HepG2 (cell line): ENCODE measurements at regions not wholly inside any gene's neighbourhood (a gene's known extent, or its start where the extent isn't known, plus 50 kb on each side); places are given as distances from the start of the nearest gene placed in this dataset.
"Not testable (repeated sequence)": the region's sequence is repeated elsewhere in the genome, so short reads cannot be mapped to it uniquely, and the experiment has no call there.

Experiments
- ATAC-seq: fragments of 200-7000 bp; cut with Tn5 transposase; 3 replicates; pipeline ENCODE4 v1.9.1; 2020; ENCODE audit warnings: mild to moderate bottlenecking, moderate library complexity
- BruUV-seq: library from RNA; stranded (reverse); fragments of 400-500 nt; replicated peaks from 2 replicates; lab custom pipeline; 2021; lab: Mats Ljungman, UMichigan
- CTCF ChIA-PET: fragments of 300-600 bp; formaldehyde crosslinking; extraction: SDS; loops from one replicate; lab custom pipeline; 2021; ENCODE audit warnings: low total read pairs, inconsistent platforms, low intra/inter-chr PET ratio; lab: Yijun Ruan, JAX
- POLR2A ChIA-PET: fragments of 350-600 bp; sonication (Branson Sonifier 250); formaldehyde crosslinking; loops from one replicate; lab custom pipeline; 2020; ENCODE audit warnings: antibody characterized with exemption, inconsistent platforms; lab: Yijun Ruan, JAX
- DNase-seq: peaks from one replicate; pipeline ENCODE4 v3.0.0-alpha.2; 2015; ENCODE audit warnings: low spot score
- FAIRE-seq: peaks from 3 replicates; lab custom pipeline; 2011; peaks lifted over from hg19 to GRCh38; lab: Jason Lieb, UNC
- H2AFZ ChIP-seq: one replicate; pipeline ENCODE4 v1.6.1; 2011; ENCODE audit warnings: low read length, inconsistent platforms
- H3K27ac ChIP-seq: fragments of 300-600 bp; 3 replicates; pipeline ENCODE4 v1.8.0; 2011; ENCODE audit warnings: mixed run types, mild to moderate bottlenecking, mixed read lengths, low read length, inconsistent platforms; ENCODE audit not compliant: insufficient read depth; ENCODE audit errors: extremely low read length
- H3K27me3 ChIP-seq, 2 experiments: fragments of 200-600 bp in 1 of 2; 2 replicates in 1 of 2; 3 replicates in 1 of 2; pipeline versions ENCODE4 v1.6.0 to v1.8.0; 2011; ENCODE audit warnings: low read length in 2 of 2, mild to moderate bottlenecking in 2 of 2, moderate library complexity in 2 of 2, inconsistent platforms in 1 of 2; ENCODE audit not compliant: insufficient read depth in 2 of 2, control insufficient read depth in 1 of 2
- H3K36me3 ChIP-seq, 2 experiments: fragments of 200-600 bp in 1 of 2; replicated peaks in 1 of 2; 2 replicates in 1 of 2; 3 replicates in 1 of 2; pipeline versions ENCODE4 v1.5.1 to v1.8.0; 2011; ENCODE audit warnings: low read length in 2 of 2, inconsistent platforms in 1 of 2; ENCODE audit not compliant: insufficient read depth in 2 of 2, control insufficient read depth in 1 of 2
- H3K4me1 ChIP-seq: 2 replicates; pipeline ENCODE4 v1.5.1; 2012; ENCODE audit warnings: low read length, inconsistent platforms; ENCODE audit not compliant: insufficient read depth
- H3K4me2 ChIP-seq: 2 replicates; pipeline ENCODE4 v1.6.0; 2011; ENCODE audit warnings: low read depth, low read length, inconsistent platforms
- H3K4me3 ChIP-seq, 3 experiments: fragments of 200-600 bp in 1 of 3; sonication (generic), shearing (Covaris generic) in 1 of 3; replicated peaks in 1 of 3; 2 replicates each; pipeline ENCODE4 v1.5.1; 2011 to 2016; ENCODE audit warnings: low read length in 3 of 3, inconsistent platforms in 2 of 3, low read depth in 2 of 3, mild to moderate bottlenecking in 2 of 3, control low read depth in 1 of 3, mixed read lengths in 1 of 3; ENCODE audit not compliant: insufficient read depth in 1 of 3
- H3K79me2 ChIP-seq: one replicate; pipeline ENCODE4 v1.6.1; 2011; ENCODE audit warnings: low read length, inconsistent platforms; ENCODE audit not compliant: insufficient read depth
- H3K9ac ChIP-seq: 2 replicates; pipeline ENCODE4 v1.6.0; 2011; ENCODE audit warnings: mild to moderate bottlenecking, low read depth, low read length, inconsistent platforms; ENCODE audit not compliant: insufficient read depth
- H3K9me3 ChIP-seq: 2 replicates; pipeline ENCODE4 v1.5.1; 2012; ENCODE audit warnings: mild to moderate bottlenecking, low read length
- H4K20me1 ChIP-seq: 2 replicates; pipeline ENCODE4 v1.6.0; 2011; ENCODE audit warnings: inconsistent platforms, mild to moderate bottlenecking, low read length, moderate library complexity; ENCODE audit not compliant: insufficient read depth
- SMC3 ChIP-seq: IDR thresholded peaks from 2 replicates; pipeline ENCODE4 v1.6.1; 2011; ENCODE audit warnings: low read length, improper control_type of control experiment
- WGBS: methylation state at CpG from one replicate; pipeline ENCODE4 v1.1.6; 2017; ENCODE audit warnings: low lambda C conversion rate; 5-methylcytosine and 5-hydroxymethylcytosine counted together
- in situ Hi-C: cut with HindIII; loops from 2 replicates; pipeline ENCODE4 v1.10.0; 2017; ENCODE audit warnings: low pct_unique_long_range_greater_than_20kb; ENCODE audit not compliant: extremely low pct_ligation_motif_present
- intact Hi-C: fragments of 100-400 bp; cut with micrococcal nuclease; formaldehyde crosslinking; loops from one replicate; pipeline ENCODE4 v1.10.0; 2022; ENCODE audit not compliant: unreplicated experiment
- TF ChIP-seq, protein P1 (sequence below), 2 experiments: sonication (generic) in 1 of 2; formaldehyde crosslinking in 1 of 2; IDR thresholded peaks; 2 replicates each; pipeline versions ENCODE4 v1.5.1 to v1.6.1; 2011 to 2020; ENCODE audit warnings: borderline replicate concordance in 1 of 2, low read depth in 1 of 2, low read length in 1 of 2, mild to moderate bottlenecking in 1 of 2, missing genetic modification reagents in 1 of 2, moderate library complexity in 1 of 2
- TF ChIP-seq, protein P2 (sequence below): sonication (generic); formaldehyde crosslinking; IDR thresholded peaks from 2 replicates; pipeline ENCODE4 v1.5.0; 2020; ENCODE audit warnings: mild to moderate bottlenecking, missing genetic modification reagents, moderate library complexity
- TF ChIP-seq, protein P3 (sequence below): sonication (generic); formaldehyde crosslinking; IDR thresholded peaks from 2 replicates; pipeline ENCODE4 v1.4.0; 2020; ENCODE audit warnings: missing genetic modification reagents

DNA sequence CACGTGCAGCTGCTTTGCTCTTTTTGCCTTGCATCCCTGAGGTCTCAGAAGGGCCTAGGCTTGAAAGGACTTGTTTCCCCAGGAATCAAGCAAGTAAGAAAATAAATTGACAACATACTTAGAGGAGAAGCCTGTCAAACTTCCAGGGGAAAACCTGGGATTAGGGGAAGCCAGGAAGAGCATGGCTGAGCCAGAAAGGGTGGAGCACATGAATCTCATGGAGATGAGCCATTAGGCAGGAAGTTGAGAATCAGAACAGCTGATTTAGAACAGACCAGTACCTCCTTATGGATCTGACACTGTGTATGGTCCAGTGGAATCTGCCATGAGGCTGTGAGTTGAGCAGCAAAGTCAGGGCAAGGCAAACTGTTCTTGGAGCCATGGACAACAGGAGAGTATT is 511.0 kb downstream of the RPIA start:
- H3K9ac ChIP-seq, H2AFZ ChIP-seq, H3K4me3 ChIP-seq, in situ Hi-C loops, POLR2A ChIA-PET, ATAC-seq, H3K36me3 ChIP-seq, H3K27me3 ChIP-seq, H4K20me1 ChIP-seq, H3K4me1 ChIP-seq, intact Hi-C loops, DNase-seq, BruUV-seq, FAIRE-seq, H3K4me2 ChIP-seq, CTCF ChIA-PET, H3K9me3 ChIP-seq, H3K27ac ChIP-seq, H3K79me2 ChIP-seq: not testable (repeated sequence)
- WGBS: 0% methylated on average over 1 of the region's 1 CpG

DNA sequence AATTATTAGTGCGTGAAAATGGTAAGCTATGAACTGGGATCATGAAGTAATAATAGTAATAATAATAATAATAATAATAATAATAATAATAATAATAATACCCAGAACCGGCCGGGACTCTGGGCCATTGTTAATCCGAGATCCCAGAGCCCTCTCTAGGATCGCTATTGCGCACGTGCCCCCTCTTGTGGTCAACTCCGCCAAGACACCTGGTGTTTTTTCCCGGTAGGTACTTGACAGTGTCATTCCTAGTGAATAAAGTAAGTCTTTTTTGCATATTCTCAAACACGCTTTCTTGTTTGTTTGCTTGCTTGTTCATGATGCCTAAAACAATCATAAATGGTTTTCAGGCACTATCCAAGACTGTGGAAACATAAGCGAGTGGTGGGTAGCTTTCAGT is 513.7 kb downstream of the RPIA start:
- not testable (repeated sequence) for H3K4me3 ChIP-seq
- DNase-seq (peak; percentile 42), FAIRE-seq (peak; percentile 76)

More for the DNA sequence above, 513.7 kb downstream of the RPIA start:
- H3K36me3 ChIP-seq, BruUV-seq, CTCF ChIA-PET, H3K9ac ChIP-seq, intact Hi-C loops, H2AFZ ChIP-seq, H3K79me2 ChIP-seq, H3K9me3 ChIP-seq, H3K4me1 ChIP-seq, H4K20me1 ChIP-seq, H3K27ac ChIP-seq, POLR2A ChIA-PET, H3K27me3 ChIP-seq, in situ Hi-C loops, H3K4me2 ChIP-seq: not testable (repeated sequence)
- ATAC-seq: peak; percentile 92
- TF ChIP-seq, protein P1, sequence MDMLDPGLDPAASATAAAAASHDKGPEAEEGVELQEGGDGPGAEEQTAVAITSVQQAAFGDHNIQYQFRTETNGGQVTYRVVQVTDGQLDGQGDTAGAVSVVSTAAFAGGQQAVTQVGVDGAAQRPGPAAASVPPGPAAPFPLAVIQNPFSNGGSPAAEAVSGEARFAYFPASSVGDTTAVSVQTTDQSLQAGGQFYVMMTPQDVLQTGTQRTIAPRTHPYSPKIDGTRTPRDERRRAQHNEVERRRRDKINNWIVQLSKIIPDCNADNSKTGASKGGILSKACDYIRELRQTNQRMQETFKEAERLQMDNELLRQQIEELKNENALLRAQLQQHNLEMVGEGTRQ (IDR thresholded peaks at IDR 0.05; ENCODE audit: low read depth, low read length): 0 out of 2 replicates have a peak, but pooled peaks have one; percentile 8
- TF ChIP-seq, protein P1 (CRISPR knock-in tag; IDR thresholded peaks at IDR 0.05; ENCODE audit: borderline replicate concordance): not testable (repeated sequence)
- TF ChIP-seq, protein P2, sequence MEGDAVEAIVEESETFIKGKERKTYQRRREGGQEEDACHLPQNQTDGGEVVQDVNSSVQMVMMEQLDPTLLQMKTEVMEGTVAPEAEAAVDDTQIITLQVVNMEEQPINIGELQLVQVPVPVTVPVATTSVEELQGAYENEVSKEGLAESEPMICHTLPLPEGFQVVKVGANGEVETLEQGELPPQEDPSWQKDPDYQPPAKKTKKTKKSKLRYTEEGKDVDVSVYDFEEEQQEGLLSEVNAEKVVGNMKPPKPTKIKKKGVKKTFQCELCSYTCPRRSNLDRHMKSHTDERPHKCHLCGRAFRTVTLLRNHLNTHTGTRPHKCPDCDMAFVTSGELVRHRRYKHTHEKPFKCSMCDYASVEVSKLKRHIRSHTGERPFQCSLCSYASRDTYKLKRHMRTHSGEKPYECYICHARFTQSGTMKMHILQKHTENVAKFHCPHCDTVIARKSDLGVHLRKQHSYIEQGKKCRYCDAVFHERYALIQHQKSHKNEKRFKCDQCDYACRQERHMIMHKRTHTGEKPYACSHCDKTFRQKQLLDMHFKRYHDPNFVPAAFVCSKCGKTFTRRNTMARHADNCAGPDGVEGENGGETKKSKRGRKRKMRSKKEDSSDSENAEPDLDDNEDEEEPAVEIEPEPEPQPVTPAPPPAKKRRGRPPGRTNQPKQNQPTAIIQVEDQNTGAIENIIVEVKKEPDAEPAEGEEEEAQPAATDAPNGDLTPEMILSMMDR (CRISPR knock-in tag): peak; percentile 54
- peak; percentile 19; the same call in 1 of the 2 replicates for TF ChIP-seq SMC3
- TF ChIP-seq, protein P3, sequence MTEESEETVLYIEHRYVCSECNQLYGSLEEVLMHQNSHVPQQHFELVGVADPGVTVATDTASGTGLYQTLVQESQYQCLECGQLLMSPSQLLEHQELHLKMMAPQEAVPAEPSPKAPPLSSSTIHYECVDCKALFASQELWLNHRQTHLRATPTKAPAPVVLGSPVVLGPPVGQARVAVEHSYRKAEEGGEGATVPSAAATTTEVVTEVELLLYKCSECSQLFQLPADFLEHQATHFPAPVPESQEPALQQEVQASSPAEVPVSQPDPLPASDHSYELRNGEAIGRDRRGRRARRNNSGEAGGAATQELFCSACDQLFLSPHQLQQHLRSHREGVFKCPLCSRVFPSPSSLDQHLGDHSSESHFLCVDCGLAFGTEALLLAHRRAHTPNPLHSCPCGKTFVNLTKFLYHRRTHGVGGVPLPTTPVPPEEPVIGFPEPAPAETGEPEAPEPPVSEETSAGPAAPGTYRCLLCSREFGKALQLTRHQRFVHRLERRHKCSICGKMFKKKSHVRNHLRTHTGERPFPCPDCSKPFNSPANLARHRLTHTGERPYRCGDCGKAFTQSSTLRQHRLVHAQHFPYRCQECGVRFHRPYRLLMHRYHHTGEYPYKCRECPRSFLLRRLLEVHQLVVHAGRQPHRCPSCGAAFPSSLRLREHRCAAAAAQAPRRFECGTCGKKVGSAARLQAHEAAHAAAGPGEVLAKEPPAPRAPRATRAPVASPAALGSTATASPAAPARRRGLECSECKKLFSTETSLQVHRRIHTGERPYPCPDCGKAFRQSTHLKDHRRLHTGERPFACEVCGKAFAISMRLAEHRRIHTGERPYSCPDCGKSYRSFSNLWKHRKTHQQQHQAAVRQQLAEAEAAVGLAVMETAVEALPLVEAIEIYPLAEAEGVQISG (CRISPR knock-in tag): peak; percentile 69; the same call in 1 of the 2 replicates
- WGBS: 3% methylated on average over 11 of the region's 11 CpGs
